ENCODE measurements at regions not wholly inside any gene's neighbourhood (a gene's known extent, or its start where the extent isn't known, plus 50 kb on each side); places are given as distances from the start of the nearest gene placed in this dataset.
A peak's percentile ranks its signal among the peaks of the same experiment; 100 is the strongest.

GRCh38 chr3:188974856-188975599, 196.7 kb upstream of the TPRG1 start (continued):
- TF ChIP-seq ZNF512 (CRISPR knock-in tag; IDR thresholded peaks at IDR 0.05) (no peak), KLF6 (CRISPR knock-in tag; IDR thresholded peaks at IDR 0.05) (no peak), NFIB (CRISPR knock-in tag; IDR thresholded peaks at IDR 0.05; ENCODE audit: borderline replicate concordance) (no peak), KLF13 (CRISPR knock-in tag; IDR thresholded peaks at IDR 0.05) (no peak)

DNA sequence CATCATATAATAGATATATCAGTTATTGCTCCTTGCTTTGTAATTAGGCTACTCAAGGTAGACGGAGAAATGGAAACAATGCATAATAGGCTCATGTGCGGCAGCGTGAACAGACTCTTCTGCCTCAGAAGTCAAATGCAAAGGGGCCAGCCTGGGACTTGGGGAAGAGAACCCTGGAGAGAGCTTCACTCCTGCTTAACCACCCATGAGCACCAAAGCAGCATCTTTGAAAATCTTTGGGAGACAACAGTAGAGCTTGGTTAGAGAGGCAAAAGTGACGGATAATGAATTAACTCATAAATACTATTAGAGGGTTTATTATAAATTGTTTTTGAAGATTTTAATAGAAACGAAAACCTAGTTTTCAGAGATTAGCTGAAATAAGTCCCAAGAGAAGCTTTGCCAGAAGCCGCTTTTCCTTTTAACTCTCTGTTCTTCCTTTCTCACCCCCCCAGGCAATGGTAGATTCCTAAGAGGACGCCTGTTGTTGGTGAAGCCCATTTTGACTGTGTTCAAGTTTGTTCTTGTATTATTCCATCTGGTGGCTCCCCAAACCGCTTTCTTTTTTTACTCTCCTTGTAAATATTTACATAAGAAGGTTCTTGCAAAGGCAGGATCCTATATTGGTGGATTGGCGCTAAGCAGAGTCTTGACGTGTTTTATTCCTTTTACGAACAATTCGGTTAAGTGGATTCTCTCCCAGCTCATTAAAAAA, 196.0 kb upstream of the TPRG1 start:
- H3K79me2 ChIP-seq (ENCODE audit: insufficient read depth, low read length) = no peaks in the 10 kb centered on the region
- no TSS peak for BruUV-seq (replicated peaks)
- no peak for ATAC-seq
- H3K4me3 ChIP-seq (replicated peaks in 1 of 3; ENCODE audit: insufficient read depth in 1 of 3, low read depth in 2 of 3, low read length in 3 of 3) = no peak overlapping the region
- H3K9ac ChIP-seq (ENCODE audit: insufficient read depth, low read depth, low read length) = no peak overlapping the region
- intact Hi-C loops (cut with micrococcal nuclease; ENCODE audit: unreplicated experiment) (no loop called here), in situ Hi-C loops (cut with HindIII; ENCODE audit: extremely low pct_ligation_motif_present, low pct_unique_long_range_greater_than_20kb) (no loop called here)
- no peaks in the 10 kb centered on the region for H3K36me3 ChIP-seq (replicated peaks in 1 of 2; ENCODE audit: control insufficient read depth in 1 of 2, insufficient read depth in 2 of 2, low read length in 2 of 2)
- TF ChIP-seq SCMH1 (CRISPR knock-in tag; IDR thresholded peaks at IDR 0.05; ENCODE audit: borderline replicate concordance) = no peak
- TF ChIP-seq, protein P1, sequence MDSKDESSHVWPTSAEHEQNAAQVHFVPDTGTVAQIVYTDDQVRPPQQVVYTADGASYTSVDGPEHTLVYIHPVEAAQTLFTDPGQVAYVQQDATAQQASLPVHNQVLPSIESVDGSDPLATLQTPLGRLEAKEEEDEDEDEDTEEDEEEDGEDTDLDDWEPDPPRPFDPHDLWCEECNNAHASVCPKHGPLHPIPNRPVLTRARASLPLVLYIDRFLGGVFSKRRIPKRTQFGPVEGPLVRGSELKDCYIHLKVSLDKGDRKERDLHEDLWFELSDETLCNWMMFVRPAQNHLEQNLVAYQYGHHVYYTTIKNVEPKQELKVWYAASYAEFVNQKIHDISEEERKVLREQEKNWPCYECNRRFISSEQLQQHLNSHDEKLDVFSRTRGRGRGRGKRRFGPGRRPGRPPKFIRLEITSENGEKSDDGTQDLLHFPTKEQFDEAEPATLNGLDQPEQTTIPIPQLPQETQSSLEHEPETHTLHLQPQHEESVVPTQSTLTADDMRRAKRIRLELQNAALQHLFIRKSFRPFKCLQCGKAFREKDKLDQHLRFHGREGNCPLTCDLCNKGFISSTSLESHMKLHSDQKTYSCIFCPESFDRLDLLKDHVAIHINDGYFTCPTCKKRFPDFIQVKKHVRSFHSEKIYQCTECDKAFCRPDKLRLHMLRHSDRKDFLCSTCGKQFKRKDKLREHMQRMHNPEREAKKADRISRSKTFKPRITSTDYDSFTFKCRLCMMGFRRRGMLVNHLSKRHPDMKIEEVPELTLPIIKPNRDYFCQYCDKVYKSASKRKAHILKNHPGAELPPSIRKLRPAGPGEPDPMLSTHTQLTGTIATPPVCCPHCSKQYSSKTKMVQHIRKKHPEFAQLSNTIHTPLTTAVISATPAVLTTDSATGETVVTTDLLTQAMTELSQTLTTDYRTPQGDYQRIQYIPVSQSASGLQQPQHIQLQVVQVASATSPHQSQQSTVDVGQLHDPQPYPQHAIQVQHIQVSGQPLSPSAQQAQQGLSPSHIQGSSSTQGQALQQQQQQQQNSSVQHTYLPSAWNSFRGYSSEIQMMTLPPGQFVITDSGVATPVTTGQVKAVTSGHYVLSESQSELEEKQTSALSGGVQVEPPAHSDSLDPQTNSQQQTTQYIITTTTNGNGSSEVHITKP (CRISPR knock-in tag; IDR thresholded peaks at IDR 0.05; ENCODE audit: low read depth) = peak; percentile 91
- ChIA-PET POLR2A (no interaction called here), CTCF (ENCODE audit: low intra/inter-chr PET ratio, low total read pairs) (no interaction called here)
- no peaks in the 10 kb centered on the region for H3K9me3 ChIP-seq (ENCODE audit: low read length)
- H3K27me3 ChIP-seq (ENCODE audit: control insufficient read depth in 1 of 2, insufficient read depth in 2 of 2, low read length in 2 of 2) = no peaks in the 10 kb centered on the region; a peak in 1 of 5 replicates
- H3K27ac ChIP-seq (ENCODE audit: extremely low read length, insufficient read depth, low read length) = no peak overlapping the region
- H3K4me1 ChIP-seq (ENCODE audit: insufficient read depth, low read length) = no peaks in the 10 kb centered on the region
- no peak overlapping the region for H2AFZ ChIP-seq (ENCODE audit: low read length)
- DNase-seq (ENCODE audit: low spot score) = no peak
- H4K20me1 ChIP-seq (ENCODE audit: insufficient read depth, low read length) = no peaks in the 10 kb centered on the region
- no peak overlapping the region for H3K4me2 ChIP-seq (ENCODE audit: low read depth, low read length)
- 59% methylated on average over 12 of the region's 12 CpGs for WGBS (ENCODE audit: low lambda C conversion rate)
- no peak for FAIRE-seq
